ENCODE measurements at regions not wholly inside any gene's neighbourhood (a gene's known extent, or its start where the extent isn't known, plus 50 kb on each side); places are given as distances from the start of the nearest gene placed in this dataset.

DNA sequence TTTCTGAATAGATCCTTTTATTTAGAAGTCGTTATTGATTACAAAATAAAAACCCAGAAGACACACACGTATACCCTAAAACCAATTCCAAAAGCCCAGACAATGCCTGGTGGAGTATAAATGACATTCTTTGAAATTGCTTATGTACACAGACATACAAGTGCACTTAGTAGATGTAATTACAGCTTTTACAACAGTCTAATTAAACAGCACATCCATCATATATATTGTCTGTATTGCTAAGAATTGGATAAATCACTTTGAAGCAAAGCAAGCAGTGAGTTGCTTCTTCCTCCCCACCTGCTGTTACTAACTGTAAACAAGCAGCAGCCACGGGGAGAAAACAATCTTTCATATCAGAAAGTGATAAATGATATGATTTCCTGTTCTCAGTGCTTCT lies 645.7 kb downstream of the TLL1 start:
- no peak for DNase-seq (ENCODE audit: low read depth)
- in situ Hi-C loops (cut with HindIII; ENCODE audit: low sequenced_read_pairs), result no loop called here
- TF ChIP-seq, protein P1, sequence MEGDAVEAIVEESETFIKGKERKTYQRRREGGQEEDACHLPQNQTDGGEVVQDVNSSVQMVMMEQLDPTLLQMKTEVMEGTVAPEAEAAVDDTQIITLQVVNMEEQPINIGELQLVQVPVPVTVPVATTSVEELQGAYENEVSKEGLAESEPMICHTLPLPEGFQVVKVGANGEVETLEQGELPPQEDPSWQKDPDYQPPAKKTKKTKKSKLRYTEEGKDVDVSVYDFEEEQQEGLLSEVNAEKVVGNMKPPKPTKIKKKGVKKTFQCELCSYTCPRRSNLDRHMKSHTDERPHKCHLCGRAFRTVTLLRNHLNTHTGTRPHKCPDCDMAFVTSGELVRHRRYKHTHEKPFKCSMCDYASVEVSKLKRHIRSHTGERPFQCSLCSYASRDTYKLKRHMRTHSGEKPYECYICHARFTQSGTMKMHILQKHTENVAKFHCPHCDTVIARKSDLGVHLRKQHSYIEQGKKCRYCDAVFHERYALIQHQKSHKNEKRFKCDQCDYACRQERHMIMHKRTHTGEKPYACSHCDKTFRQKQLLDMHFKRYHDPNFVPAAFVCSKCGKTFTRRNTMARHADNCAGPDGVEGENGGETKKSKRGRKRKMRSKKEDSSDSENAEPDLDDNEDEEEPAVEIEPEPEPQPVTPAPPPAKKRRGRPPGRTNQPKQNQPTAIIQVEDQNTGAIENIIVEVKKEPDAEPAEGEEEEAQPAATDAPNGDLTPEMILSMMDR (IDR thresholded peaks at IDR 0.05; ENCODE audit: low read depth, low read length, missing control alignments), result no peak
- no peak overlapping the region for H3K4me3 ChIP-seq (ENCODE audit: low read depth, low read length)

DNA sequence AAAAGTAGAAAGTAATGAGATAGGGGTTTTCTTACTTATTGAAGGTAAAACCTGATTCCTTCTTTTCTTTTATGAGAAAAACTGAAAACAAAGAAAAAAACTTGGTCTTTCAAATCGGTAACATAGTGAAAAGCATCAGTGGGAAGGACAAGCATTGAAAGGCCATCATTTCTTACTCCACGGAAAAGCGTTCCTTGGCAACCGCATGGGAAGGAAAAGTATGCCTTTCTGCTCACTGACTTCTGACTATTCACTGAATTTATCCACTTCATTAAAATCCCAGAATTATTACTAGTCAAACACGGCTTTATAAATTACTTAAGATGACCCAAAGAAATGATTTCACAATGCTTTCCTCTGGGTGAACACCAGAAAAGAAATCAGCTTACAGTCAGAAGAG lies 646.7 kb downstream of the TLL1 start:
- H3K4me3 ChIP-seq (ENCODE audit: low read depth, low read length), result no peak overlapping the region
- TF ChIP-seq, protein P1 (IDR thresholded peaks at IDR 0.05; ENCODE audit: low read depth, low read length, missing control alignments), result no peak
- in situ Hi-C loops (cut with HindIII; ENCODE audit: low sequenced_read_pairs), result no loop called here
- no peak for DNase-seq (ENCODE audit: low read depth)

DNA sequence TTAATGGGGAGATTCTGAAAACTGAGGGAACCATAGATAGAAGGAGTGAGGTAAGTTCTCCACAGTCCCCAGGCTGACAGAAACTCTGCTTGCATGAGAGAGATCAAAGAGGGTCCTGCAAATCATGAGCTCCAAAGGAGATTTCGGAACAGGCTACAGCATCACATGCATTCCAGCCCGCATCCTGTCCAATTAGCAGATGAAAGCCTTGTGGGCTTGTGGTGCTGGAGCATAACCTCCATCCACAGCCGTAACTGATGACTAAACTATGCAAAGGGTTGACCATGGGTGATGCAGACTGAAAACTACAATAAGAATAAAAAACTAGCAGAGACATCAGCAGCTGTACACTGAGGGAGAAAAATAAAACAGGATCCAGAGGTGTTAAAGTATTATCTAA lies 654.5 kb downstream of the TLL1 start:
- in situ Hi-C loops (cut with HindIII; ENCODE audit: low sequenced_read_pairs), result no loop called here
- H3K4me3 ChIP-seq (ENCODE audit: low read depth, low read length), result no peak overlapping the region
- peak; percentile 90 for DNase-seq (ENCODE audit: low read depth)
- TF ChIP-seq, protein P1 (IDR thresholded peaks at IDR 0.05; ENCODE audit: low read depth, low read length, missing control alignments), result no peak

DNA sequence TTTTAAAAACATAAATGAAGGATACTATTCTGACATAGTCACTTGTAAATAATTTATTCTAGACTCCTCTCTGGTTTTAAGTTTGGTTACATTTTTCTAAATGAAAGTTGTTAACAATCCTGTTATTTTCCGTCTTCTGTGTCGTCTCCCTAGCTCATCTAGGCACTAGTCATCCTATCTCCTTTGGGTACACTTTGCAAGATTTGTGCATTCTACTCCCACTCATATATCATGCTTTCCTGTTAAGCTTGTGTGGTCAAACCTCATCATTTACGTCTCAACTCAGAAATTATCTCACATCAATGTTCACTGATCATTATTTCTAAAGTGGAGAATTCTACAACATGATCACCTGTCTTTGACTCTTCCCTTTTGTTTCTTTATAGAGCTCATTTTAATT lies 658.7 kb downstream of the TLL1 start:
- no peak overlapping the region for H3K4me3 ChIP-seq (ENCODE audit: low read depth, low read length)
- in situ Hi-C loops (cut with HindIII; ENCODE audit: low sequenced_read_pairs), result no loop called here
- TF ChIP-seq, protein P1 (IDR thresholded peaks at IDR 0.05; ENCODE audit: low read depth, low read length, missing control alignments), result no peak
- DNase-seq (ENCODE audit: low read depth), result no peak

DNA sequence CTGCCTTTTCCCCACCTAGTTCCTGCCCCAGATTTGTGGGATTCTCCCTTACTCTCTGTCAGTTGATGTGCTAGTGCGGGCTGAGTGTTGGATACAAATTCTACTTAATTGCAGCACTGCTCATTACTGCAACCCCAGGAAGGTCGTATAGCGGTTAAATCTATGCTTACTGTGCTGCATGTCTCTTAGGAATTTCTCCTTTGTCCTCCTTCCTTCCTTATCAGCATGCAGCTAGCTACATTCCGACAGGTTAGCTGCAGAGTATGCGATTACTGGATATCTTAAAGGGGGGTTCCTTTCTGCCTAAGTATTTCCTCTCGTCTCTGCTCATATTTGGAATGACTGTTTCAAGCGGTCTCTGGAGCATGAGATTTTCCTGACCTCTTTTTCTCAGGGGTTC lies 662.8 kb downstream of the TLL1 start:
- no peak overlapping the region for H3K4me3 ChIP-seq (ENCODE audit: low read depth, low read length)
- in situ Hi-C loops (cut with HindIII; ENCODE audit: low sequenced_read_pairs), result no loop called here
- DNase-seq (ENCODE audit: low read depth), result no peak
- TF ChIP-seq, protein P1 (IDR thresholded peaks at IDR 0.05; ENCODE audit: low read depth, low read length, missing control alignments), result no peak

DNA sequence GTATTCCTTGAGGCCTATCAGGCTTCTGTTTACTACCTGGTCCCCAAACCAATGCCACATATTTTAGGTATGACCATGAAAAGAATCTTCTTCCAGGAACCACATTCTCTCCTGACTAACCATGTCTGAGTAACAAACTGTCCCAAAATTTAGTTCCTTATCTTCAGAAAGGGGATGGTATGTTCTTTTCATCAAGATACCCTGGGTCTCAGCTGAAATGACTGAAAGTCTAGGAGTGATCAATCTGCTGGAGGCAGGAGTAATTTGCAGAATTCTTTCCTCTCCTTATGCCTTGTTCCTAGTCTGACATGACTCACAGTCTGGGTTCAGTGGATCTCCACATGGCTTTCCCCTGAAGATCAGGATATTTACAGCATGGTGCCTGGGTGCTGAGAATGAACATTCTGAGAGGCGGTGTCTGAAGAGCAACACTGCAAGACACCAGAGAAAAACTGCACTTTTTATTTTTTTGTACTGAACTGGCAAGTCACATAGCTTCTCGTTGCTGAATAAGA lies 665.5 kb downstream of the TLL1 start:
- H3K4me3 ChIP-seq (ENCODE audit: low read depth, low read length), result no peak overlapping the region
- in situ Hi-C loops (cut with HindIII; ENCODE audit: low sequenced_read_pairs), result no loop called here
- no peak for DNase-seq (ENCODE audit: low read depth)
- TF ChIP-seq, protein P1 (IDR thresholded peaks at IDR 0.05; ENCODE audit: low read depth, low read length, missing control alignments), result no peak

DNA sequence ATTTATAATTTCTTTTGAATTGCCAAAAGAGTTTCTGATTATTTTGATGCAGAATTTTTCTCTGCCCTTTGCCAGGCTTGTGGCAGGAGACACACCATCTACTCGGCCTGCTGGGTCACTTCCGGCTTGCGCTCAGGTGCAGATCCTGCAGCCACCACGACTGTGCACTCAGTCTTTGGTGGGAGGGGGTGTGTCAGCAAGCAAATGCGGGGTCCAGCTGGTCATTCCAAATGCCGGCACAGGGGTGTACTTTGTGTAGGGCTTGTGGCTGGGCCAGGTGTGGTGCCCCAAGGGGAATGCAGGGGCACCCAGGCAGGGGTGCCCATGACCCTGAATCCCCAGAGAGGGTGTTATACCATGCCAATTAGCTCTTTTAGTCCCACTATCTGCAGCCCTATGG lies 673.0 kb downstream of the TLL1 start:
- DNase-seq (ENCODE audit: low read depth), result no peak
- TF ChIP-seq, protein P1 (IDR thresholded peaks at IDR 0.05; ENCODE audit: low read depth, low read length, missing control alignments), result no peak
- in situ Hi-C loops (cut with HindIII; ENCODE audit: low sequenced_read_pairs), result no loop called here
- no peak overlapping the region for H3K4me3 ChIP-seq (ENCODE audit: low read depth, low read length)

All from astrocyte of the cerebellum (primary cell).